HG02973 (cell line): ENCODE measurements at regions not wholly inside any gene's neighbourhood (a gene's known extent, or its start where the extent isn't known, plus 50 kb on each side); places are given as distances from the start of the nearest gene placed in this dataset.

Experiments
- ATAC-seq: cut with Tn5 transposase; IDR thresholded peaks from one replicate; pipeline ENCODE4 v1.9.1; 2021; ENCODE audit warnings: moderate library complexity; ENCODE audit not compliant: unreplicated experiment

- ATAC-seq = no peak
Measured at GRCh38 chr4:12239897-12240636, 811.4 kb upstream of the HS3ST1 start.

DNA sequence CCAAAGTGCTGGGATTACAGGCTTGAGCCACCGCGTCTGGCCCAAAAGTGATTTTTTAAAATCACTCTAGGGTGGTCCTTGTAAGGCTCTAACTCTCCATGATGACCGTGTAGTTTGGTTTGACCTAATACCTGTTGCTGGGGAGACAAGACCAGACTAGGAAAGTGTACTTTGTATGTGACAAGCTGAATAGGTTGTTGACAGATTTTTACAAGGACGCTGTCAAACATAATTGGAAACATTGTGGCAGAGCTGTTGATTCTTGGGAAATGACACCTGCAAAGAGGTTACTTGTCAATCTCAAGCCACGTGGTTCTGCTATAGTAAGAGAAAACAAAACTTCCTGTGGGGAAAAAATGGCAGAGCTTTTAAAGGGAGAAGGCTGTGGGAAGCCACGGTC is 802.4 kb upstream of the HS3ST1 start:
- no peak for ATAC-seq

DNA sequence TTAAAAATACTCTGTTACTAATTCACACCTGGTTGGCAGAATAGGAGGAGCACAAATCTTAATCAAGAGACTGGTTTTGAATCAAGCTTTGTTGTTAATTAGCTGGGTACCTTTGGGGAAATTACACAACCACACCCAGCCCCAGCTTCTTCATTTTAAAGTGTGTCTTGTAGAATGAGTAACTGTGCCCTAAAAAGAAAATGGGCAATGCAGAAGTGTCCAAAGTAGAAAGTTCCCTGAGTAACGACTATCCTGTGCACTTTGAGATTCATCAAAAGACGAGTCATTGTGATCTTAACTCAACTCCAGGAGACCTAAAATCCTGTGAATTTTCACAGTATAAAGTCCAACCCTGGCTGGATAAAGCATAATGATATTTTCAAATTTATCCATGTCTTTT is 792.3 kb upstream of the HS3ST1 start:
- no peak for ATAC-seq

GRCh38 chr4:12211636-12212035 is 782.9 kb upstream of the HS3ST1 start:
- ATAC-seq = no peak

DNA sequence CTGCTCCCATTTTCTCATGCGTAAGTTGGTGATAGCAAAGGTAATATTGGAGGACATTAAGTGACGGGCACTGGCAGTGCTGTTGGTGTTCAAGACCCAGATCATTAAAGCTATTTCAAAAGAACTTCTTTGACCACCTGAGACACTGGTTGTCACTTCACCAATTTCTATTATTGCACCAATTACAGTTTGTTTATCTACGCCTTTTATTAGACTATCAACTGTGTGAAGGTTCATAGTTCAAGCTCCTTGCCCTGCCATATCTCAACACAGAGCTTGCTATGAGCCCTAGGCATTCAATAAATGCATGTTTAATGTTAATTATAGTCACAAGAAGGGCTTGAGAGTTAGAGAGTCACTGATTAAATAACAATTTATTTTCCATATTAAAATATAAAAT is 778.7 kb upstream of the HS3ST1 start:
- no peak for ATAC-seq

DNA sequence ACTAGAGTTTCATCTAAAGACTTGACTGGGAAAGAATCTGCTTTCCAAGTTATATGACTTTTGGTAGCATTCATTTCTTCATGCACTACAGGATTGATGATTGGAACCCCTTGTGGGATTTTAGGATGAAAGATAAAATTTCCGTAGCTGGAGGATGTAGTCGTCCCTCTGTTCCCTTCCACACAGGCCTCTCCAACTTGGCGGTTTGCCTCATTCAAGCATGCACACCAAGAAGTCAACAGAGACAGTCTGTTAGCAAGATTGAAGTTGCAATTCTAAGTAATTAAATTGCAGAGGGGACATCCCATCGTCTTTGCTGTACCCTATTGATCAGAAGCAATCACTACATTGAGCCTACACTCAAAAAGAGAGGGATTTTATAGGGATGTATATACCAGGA is 777.4 kb upstream of the HS3ST1 start:
- ATAC-seq = no peak

DNA sequence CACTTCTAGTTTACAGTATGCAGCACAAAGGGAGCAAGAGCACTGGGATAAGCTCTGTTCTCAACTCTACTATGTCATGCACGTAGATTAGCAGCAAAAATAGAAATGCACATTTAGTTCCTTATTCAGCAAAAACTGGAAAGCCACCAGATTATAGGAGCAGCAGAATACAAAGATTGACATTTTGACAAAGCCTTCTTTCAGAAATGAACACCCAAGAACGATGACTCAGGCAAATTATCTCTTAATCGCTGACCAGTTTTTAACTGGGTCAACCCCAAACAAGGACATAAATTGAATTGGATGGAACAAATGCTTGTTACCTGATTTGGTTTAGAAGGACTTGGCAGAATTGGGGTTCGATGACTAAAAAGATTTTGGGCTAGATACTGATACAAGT is 775.3 kb upstream of the HS3ST1 start:
- no peak for ATAC-seq

DNA sequence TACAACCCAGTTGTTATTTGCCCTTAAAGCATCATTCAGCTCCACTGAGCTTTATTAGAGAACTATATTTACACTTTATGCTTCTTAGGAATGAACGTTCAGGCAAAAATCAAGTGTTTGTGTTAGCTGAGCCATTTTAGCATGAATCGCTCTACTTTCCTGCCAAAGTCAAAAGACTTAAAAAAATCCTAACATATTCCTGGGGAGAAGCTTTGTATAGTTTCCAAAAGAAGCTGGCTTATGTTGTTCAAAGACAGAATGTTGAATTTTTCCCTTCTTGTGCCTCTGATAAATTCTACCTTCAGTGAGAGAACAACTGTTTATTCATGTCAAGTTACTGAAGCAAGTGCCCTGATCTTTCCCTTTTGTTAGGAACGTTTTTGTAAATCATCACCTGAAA is 771.5 kb upstream of the HS3ST1 start:
- ATAC-seq = no peak

DNA sequence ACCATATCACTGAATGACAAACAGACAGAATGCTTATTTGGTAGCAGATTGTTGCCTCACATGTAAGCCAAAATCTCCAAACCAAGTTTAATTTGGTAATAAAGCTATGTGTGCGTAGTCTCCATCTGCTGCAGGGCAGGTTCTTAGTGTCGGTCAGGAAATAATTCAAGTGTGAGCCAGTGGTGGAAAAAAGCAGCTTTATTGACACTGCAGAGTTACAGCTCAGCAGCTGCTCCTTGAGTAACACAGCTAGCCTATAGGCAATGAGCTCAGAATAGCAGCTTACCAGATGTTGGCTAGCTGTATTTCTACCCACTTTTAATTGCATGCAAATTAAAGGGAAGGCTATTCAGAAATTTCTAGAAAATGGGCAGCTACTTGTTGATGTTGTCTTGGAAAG is 757.8 kb upstream of the HS3ST1 start:
- ATAC-seq = no peak

- no peak for ATAC-seq
Measured at GRCh38 chr4:12178614-12179610, 750.2 kb upstream of the HS3ST1 start.

DNA sequence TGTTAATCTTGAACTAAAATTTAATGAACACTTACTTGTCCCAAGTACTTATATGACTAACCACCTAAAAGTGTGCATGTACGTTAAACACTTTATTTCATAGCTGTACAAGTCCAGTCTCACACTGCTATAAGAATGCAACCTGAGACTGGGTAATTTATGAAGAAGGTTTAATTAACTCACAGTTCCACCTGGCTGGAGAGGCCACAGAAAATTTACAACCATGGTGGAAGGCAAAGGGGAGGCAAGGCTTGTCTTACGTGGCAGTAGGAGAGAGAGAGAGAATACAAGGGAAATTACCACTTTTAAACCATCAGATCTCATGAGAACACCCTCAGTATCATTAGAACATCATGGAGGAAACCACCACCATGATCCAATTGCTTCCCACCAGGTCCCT is 748.7 kb upstream of the HS3ST1 start:
- no peak for ATAC-seq

- ATAC-seq = no peak
Measured at GRCh38 chr4:12173496-12173895, 744.8 kb upstream of the HS3ST1 start.

- no peak for ATAC-seq
Measured at GRCh38 chr4:12172198-12172973, 743.7 kb upstream of the HS3ST1 start.

GRCh38 chr4:12170308-12170707 is 741.6 kb upstream of the HS3ST1 start:
- ATAC-seq = no peak

DNA sequence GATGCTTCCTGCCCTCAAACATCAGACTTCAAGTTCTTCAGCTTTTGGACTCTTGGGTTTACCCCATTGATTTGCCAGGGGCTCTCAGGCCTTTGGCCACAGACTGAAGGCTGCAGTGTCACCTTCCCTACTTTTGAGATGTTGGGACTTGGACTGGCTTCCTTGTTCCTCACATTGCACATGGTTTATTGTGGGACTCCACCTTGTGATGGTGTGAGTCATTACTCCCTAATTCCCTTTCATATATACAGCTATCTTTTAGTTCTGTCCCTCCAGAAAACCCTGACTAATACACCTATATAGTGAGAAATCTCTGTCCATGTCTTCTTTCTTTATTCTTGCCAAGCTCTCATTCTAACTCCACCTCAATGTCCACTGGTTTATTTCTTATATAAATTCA is 736.9 kb upstream of the HS3ST1 start:
- ATAC-seq = no peak

DNA sequence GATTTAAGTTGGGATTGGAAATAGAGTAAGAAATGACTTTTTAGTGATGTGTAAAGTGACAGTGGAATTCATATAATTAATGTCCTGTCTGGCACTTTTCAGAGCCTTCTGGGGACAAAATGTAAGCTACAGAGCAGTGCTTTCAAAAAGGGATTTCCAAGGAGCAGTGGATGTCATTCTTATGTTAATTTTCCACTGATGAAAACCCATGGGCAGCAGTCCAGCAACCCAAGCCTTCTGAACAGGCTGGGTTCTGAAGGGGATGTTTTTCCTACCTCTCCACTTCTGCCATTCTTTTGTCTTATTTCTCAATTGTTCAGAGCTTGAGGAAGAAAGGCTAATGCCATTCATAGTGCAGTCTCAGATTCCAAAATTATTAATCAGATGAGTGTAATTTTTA is 717.6 kb upstream of the HS3ST1 start:
- no peak for ATAC-seq

DNA sequence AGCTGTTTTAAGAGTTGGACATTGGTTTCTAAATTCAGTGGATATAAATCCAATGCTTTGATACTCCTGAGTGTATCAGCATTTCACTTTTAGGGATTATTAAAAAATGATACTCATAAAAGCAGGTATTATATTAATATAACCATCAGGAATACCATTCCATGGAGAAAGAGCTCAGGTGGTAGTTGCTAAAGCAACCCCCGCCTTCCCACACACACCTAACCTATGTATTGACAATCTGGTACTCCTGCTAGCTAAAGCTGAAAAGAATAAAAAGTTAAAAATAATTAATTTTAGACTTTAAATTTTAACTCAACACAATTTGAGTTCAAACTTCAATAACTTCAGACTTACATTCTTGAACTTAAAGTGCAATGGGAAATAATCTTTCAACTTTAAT is 717.1 kb upstream of the HS3ST1 start:
- no peak for ATAC-seq

DNA sequence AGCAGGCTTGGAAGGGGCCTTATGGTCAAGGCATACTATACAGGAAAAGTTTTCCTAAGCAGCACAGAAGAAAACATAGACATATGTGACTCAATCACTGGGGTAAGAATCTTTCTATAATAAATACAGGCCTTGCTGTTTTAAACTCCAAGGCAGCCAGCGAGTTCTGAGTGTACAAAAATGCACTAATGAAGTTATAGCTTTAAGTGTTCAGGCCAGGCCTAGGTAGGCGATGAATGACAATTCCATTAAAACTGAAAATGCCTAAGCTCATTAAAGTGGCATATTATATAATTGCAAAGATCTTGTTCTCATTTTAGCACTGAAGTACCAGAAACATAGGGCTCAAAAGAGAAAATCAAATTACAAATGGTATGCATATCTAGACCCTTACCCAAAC is 716.4 kb upstream of the HS3ST1 start:
- ATAC-seq = no peak

GRCh38 chr4:12144051-12144450 is 715.4 kb upstream of the HS3ST1 start:
- no peak for ATAC-seq

GRCh38 chr4:12140864-12141263 is 712.2 kb upstream of the HS3ST1 start:
- ATAC-seq = no peak

GRCh38 chr4:12139296-12139695 is 710.6 kb upstream of the HS3ST1 start:
- ATAC-seq = no peak
